ENCODE measurements at regions not wholly inside any gene's neighbourhood (a gene's known extent, or its start where the extent isn't known, plus 50 kb on each side); places are given as distances from the start of the nearest gene placed in this dataset.
"Not testable (repeated sequence)": the region's sequence is repeated elsewhere in the genome, so short reads cannot be mapped to it uniquely, and the experiment has no call there.

DNA sequence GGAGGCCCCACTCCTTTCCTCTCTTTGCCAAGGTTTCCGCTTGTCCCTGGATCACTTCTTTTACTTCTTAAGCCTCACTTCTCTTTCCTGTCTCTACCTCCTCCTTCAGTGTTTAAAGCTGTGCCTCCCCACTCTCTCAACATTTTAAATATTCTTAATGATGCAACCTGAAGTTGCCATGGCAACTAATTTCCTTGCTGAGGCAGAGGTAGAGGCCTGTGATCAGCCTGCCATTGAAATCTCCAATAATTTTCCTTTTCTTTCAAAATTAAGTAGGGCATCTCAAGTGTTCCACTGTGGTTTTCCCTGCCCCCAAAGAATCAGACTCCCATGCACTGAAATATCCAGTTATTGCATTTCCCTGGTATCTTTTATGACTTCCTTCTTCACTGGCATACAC lies 108.6 kb upstream of the VRK1 start:
- no peak for DNase-seq

DNA sequence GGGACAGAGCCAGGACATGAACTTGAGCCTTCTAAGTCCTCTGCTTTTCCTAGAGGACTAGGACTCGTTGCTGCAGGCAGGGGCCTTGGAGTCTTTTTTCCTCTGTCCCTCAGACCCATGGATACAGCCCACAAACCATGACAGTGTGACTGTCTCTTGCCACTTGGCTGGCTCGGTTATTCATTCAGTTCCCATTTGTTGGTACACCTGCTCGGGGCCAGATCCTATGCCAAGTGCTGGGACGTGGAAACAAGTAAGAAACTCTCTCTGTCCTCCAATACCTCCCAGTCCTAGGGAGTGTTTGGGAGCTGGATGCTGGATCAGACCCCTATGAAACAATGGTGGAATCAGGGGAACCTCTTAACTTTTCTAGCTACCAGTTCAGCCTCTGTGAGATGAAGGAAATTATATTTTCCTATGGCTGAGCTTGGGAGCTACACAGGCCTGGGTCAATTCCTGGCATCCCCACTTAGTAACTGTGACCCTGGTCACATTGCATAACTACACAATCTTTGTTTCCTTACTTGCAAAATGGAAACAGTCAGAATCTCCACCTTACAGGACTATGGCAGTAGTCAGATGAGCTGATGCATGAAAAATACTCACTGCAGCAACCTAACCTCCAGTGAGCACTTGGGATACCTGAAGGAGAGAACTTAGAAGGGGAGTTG lies 106.3 kb upstream of the VRK1 start:
- DNase-seq = no peak

DNA sequence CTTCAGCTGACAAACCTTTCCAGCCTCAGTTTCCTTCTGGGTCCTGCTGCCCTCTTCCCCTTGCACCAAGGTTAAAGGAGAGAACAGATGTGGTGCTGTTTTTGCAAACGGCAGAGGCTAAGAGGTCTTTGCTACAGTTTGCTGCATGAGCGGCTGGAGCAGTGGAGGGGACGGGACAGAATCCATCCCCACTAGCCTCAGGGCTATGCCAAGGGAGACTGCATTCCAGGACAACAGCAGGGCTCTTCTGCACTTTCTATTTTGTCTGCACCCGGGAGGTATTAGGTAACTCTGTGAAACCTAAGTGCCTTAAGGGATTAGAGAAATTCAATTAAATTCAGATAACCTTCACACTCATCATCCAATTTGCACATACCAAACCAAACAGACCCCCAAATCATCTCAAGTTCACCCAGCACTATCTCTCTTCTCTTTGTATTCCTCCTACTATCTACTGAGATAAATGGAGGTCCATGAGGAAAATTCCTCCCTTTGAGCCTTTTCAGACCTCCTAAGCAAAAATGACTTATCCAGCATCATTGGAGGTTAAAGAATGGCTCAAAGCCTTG lies 103.8 kb upstream of the VRK1 start:
- no peak for DNase-seq

DNA sequence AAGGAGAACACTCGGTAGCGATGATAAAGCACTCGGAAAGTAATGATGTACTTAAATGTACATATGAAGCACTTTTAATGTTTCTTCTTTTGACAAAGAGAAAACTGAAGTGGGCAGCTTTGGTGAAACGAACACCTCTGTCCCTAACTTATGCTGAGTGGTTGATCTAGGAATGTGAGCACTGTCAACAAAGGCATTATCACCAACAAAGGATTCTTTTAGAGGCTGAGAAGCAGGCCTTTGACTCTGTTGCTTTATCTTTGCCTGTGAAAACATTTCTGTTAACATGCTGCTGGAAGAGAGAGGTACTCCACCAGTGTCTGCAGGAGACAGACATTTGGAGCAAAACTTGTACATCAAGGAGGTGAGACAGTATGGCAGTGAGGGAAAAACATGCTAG lies 103.2 kb upstream of the VRK1 start:
- no peak for DNase-seq

DNA sequence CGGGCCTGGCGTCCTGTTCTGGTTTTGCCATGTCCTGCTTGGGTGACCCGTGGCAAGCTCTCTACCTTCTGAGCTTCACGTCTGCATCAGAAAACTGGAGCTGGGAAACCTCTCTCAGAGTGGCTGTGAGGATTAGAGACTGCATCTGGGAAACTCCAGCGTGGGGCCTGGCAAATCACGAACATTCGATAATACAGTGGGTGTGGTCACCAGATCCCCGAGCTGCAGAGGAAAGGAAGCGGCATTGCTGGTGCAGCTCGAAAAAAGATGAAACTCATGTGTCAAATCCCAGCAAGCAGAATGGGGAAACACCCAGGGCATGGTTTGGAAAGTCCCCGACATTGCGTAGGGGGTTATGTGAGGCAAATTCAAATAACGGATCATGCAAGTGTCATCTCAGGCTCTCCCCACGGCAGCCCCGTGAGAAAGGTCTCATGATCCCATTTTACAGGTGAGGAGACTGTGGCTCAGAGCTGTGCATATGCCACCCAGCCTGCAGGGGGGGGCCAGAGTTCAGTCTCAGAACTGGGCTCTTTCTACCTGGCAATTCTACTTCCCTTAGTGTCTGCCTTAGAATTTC lies 98.1 kb upstream of the VRK1 start:
- DNase-seq = no peak

DNA sequence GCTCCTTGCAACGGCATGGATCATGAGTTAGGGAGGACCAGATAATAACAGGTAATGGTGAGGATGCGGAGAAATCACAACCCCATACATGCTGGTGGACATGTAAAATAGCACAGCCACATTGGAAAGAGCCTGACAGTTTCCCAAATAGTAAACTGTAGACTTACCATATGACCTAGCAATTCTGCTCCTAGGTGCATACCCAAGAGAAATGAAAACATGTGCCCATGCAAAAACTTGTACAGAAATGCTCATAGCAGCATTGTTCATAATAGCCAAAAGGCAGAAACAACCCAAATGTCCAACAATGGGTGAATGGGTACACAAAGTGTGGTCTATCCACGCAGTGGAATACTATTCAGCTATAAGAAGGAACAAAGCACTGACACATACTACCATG lies 97.5 kb upstream of the VRK1 start:
- no peak for DNase-seq

DNA sequence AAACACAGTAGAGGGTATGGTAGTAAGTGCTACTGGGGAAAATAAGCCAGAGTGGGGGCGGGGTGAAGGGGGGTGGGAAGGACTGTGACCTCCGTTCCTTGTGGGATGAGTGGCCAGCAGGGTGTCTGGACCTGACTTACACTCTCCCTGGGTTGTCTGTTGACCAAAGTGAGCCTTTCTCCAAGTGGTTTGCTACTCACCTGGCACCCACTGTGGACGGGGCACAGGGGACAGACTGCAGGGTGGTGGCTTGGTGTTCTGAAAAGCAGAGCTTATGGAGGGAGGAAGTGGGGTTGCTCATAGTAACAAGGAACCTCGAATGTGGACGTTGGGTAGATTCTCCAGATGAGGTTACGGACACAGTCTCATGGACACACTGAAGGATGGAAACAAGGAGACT lies 94.4 kb upstream of the VRK1 start:
- no peak for DNase-seq

DNA sequence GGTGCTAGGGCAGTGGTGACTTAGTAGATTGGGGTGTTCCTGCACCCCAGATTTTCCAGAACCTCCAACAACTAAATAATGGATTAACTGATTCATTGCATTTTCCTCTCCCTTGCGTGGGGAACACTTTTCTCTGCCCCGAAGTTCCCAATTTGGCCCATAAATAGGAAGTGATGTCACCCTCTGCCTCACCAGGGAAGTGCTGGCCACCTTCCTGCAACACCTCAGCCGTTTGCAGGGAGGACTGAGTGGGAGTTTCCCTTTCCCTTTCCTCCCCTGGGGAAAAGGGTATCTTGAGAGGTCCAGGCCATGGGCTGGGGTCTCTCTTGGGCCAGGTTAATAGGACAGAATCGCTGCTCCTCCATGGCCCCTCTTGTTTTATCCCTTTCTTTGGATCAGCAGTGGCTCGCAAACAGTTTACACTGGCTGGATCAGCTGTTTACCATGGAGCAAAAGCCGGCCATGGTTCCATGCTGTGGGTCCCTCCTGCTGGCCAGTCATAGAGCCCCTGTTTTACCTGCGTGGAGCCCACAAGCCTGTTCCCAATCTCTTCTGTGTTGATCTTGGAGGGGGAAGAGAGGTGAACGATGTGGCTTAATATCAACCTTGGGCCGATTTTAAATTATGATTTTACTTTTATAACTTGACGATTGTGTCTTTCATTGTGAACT lies 91.6 kb upstream of the VRK1 start:
- no peak for DNase-seq

DNA sequence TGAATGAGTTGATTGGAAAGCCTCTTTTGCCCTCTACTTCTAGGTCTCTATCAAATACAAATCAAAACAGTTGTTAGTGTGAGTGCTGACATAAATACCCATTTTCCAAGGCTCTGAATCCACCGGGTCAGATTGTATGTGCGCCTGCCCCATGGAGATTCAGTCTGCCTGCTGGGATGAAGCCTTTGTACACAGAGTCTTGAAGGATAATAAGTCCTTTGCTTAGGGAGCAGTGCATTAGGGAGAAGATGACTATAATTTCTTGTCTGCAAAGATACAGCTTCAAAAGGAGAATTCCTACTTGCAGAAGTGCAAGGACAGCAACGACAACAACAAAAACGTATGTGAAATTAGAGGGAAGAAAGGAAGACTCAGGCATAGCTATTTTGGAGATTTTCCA lies 90.3 kb upstream of the VRK1 start:
- no peak for DNase-seq

DNA sequence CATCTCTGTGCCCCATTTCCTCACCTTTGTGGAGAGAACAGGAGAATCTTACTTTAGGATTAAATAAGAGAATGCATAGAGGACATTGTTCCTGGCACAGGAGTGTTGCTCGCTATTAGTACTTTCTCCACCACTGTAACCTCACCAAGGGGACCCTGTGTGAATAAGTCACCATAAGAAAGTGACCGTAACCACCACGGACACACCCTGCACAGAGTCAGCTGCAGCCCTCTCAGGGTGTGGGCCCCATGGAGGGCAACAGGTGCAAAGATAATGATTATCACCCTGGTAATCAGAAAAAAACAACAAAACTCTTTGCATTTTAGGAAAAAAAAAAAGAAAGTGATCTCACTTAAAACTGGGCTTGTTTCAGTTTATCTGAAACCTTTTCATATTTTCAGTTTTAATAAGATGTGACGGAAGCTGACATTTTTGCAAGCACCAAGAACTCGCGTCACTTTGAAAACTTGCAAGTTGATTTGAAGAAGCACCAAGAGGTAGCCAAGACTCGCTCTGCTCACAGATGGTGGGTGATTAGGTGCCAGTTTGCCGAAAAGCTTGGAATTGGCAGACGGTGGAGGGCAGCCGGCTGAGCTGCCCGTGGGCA lies 87.0 kb upstream of the VRK1 start:
- no peak for DNase-seq

DNA sequence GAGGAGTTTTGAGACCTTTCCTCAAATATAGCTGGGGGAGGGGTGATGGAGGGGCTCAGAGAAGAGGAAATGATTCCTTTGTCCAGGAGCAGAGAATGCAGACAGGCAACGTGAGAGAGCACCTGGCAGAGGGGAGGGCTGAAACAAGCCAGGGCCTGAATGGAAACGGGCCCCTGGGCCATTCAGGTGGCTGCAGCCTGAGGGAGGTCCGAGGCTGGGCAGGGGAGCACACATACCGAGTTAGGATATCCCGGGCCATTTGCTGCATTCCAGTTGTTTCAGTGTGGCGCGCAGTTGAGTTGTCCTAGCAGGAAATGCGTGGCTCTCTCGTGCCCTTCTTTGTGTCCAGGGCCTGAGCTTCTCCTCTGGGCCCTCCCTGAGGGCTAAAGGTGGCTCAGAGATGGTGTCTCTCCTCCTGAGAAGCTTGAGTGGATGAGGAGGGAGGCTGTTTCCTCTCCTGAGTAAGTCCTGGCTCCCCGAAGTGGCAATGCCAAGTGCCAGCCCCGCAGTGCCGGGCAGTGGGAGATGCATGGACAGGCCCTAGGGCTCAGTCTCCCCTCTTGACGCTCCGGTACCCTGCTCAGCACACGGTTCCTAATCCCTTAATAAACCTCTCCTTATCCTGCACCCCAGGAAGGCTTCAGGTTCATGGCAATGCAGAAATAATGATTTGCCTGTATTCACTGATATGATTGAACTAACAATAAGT lies 85.5 kb upstream of the VRK1 start:
- DNase-seq = no peak

DNA sequence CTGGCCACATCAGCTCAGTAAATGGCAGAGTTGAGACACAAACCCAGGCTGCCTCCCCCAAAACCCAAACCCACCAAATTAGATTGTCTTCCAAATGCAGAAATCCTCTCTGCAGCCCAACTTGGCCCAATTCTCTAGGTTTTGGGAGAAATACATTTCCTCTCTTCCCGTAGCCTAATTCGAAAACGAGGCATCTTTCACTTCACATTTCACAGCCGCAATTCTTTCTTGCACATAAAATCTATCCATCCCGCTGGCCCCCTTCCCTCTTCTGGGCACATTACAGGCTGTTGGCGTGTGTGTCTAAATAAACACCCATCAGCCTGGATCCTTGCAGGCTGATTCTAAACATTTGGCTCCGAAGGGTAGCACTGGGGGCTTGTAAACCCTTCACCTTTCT lies 83.8 kb upstream of the VRK1 start:
- DNase-seq = no peak

DNA sequence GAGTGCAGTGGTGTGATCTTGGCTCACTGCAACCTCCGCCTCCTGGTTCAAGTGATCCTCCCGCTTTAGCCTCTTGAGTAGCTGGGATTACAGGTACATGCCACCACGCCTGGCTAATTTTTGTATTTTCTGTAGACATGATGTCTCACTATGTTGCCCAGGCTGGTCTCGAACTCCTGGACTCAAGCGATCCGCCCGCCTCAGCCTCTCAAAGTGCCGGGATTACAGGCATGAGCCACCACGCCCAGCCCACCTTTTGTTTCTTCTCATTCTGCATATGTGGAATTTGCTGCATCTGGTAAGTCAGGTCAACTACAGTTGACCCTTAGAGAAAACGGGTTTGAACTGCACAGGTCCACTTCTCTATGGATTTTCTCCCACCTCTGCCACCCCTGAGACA lies 82.6 kb upstream of the VRK1 start:
- DNase-seq = not testable (repeated sequence)

DNA sequence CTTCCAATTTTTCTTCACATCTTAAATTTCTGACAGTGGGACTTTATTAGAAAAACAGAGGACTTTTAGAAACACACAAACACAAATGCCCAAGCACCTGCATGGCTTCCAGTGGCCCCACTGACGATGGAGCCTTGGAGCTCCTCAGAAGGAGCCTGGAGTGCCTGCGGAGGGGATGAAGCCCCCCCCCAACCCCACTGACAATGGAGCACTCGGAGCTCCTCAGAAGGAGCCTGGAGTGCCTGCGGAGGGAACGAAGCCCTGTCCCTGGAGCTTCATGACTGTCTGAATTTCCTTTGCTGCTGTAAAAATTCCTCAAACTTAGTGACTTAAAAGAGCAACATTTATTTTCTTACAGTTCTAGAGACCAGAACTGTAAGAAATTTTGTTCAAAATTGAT lies 80.1 kb upstream of the VRK1 start:
- DNase-seq = no peak

DNA sequence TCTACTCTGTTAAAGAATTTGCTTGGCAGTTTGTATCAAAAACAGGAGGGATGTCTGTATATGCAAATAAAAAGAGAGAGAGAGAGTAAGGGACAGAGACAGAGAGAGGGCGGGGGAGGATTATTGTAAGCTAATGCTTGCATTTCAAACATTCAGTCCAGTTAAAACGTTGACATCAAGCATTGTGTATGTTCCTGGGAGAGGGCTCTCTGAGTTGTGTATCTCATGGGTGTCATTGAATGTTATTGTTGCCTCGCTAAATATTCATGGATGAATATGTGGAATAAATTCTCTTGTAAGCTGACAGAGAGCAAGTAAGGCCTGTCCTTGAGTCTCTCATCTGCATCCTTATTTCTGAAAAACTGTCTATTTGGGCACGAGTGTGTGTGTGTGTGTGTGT lies 78.8 kb upstream of the VRK1 start:
- no peak for DNase-seq

DNA sequence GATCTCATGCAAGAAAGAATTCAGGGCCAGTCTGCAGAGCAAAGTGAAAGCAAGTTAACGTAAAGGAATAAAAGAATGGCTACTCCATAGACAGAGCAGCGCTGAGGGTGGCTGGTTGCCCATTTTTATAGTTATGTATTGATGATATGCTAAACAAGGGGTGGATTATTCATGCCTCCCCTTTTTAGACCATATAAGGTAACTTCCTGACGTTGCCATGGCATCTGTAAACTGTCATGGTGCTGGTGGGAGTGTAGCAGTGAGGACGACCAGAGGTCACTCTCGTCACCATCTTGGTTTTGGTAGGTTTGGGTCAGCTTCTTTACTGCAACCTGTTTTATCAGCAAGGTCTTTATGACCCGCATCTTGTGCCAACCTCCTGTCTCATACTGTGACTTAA lies 76.5 kb upstream of the VRK1 start:
- not testable (repeated sequence) for DNase-seq

DNA sequence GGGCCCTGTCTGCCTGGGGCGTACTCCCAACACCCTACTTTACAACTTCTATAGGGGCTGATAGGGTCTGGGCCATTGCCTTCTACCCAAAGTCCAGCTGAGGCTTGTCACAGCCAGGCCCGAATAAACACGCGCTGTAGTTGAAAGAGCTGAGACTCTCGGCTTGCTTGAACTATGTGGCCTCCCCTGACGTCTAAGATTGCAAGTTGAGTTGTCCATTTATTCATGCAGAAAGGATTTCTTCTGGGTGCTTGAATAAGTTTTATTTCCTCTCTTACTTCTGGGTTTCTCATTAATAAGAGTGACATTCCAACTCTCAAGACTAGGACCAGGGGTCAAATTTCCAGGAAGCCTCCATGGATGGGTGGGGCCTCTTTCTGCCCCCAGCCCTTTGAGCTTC lies 74.4 kb upstream of the VRK1 start:
- DNase-seq = no peak

DNA sequence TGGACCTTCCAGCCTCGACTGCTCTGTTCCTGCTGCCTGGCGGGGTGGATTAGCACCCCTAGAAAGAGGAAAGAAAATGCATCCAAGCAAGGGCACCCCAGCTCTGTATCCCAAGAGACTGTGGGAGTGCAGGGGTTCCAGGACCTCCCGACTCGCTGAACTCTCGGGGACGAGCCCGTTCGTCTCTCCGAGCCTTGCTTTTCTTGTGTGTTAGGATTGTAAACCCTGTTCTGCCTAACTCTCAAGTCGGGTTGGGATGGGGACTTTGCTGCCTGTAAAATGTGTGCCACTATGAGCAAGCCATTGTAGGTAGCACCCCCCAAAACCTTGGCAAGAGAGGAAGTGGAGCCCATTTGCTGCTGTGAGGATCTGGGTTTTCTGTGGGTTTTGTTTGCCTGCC lies 73.2 kb upstream of the VRK1 start:
- DNase-seq = no peak

DNA sequence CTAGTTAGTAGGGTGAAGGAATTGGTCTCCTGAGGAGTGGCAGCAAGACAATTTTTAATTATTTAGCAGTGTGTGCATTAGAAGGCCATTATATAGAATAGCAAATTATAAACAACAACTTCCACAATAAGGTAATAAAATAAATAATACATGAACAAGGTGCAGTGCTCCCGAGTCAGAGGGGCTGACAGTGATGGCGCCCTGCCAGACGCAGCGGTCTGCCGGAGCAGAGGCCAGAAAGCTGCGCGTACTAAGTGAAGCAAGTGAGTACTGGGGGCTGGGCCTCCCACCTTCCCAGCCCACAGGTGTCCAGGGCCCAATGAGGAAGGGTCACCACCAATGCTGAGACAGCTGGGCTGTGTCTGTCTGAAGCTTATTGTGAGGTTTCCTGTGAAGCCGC lies 72.0 kb upstream of the VRK1 start:
- no peak for DNase-seq

DNA sequence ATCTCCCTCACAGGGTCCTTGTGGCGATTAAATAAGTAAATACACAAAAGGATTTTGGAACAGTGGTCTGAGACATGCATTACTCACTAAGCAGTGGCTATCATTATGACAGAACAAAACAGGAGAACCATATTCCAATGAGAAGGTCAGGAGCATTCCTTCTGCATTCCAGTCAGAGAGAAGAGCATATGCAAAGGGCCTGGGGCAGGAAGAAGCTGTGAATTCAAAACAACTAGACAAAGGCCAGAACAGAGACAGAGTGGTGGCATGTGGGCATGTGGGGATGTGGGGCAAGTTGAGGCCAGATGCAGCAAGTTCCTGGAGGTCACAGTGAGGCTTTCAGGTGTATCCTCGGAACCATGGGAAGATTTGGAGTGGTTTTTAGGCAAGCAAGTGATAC lies 70.1 kb upstream of the VRK1 start:
- no peak for DNase-seq

DNA sequence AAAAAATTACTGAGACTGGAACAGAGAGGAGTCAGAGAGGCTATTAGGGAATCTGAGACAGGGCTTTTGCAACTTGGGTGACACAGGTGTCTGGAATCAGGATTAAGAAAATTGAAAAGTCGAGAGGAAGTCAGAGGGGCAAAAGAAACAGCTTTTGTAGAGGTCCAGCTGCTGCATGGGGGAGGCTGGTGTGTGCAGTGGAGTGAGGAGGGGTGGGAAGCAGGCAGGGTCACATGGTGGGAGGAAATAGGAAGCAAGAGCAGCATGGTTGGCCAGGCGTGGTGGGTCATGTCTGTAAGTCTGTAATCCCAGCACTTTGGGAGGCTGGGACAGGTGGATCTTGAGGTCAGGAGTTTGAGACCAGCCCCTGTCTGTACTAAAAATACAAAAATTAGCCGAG lies 69.7 kb upstream of the VRK1 start:
- no peak for DNase-seq

DNA sequence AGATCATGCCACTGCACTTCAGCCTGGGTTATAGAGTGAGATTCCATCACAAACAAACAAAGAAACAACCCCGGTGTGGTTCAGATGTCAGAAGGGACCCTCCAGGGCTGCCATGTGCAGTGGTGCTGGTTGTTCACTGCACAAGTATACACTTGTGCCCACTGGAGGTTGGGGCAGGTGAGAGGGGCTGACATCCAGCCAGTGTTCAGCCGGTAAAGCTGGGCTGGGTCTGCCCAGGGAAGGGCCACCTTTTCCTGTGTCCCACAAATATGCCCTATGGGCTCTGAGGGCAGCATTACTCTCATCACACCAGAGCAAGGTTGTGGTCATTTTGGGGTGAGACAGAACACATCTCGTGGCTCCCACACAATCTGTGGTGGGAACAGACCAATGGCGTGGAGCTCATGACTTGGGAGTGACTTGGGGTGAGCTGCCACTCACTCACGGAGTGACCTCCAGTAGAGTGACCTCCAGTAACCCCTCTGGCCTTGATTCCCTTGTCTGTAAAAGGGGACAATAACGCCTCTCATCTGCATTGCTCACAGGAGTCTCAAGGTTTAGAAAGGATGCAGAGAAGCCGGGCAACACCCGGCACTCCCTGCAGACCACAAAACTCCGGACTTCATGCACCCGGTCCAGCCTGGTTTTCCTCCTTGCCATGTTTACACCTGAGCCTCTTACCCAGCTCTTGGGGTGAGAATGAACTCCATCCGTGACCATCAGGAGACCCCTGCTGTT lies 69.0 kb upstream of the VRK1 start:
- DNase-seq = no peak

DNA sequence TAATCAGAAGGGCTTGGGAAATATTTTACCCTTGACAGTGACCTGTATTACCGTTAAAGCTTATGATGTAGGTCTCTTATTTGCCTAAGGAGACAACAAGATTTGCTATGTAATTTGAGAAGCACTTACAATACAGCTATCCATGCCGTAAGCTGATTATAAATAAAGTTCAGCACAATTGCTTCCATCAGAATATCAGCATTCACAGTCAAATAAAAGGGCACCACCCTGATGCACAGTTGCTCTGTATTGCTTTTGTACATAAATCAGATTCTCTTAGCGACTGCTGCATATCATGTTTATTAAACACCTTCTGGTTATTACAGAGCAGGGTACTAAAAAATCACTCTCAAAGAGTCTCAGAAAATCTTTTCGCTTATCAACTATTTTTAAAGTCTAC lies 67.3 kb upstream of the VRK1 start:
- no peak for DNase-seq
